HEK293T (cell line): ENCODE measurements at regions not wholly inside any gene's neighbourhood (a gene's known extent, or its start where the extent isn't known, plus 50 kb on each side); places are given as distances from the start of the nearest gene placed in this dataset.

ENCODE experiments used
- ARNT ChIP-seq: fragments of 450-650 bp; IDR thresholded peaks from 2 replicates; pipeline ENCODE4 v1.6.1; 2017; ENCODE audit warnings: mild to moderate bottlenecking
- BHLHE40 ChIP-seq: fragments of 450-650 bp; IDR thresholded peaks from 2 replicates; pipeline ENCODE4 v1.6.1; 2016; ENCODE audit warnings: mild to moderate bottlenecking, moderate library complexity, borderline replicate concordance
- ELF4 ChIP-seq: fragments of 450-650 bp; IDR thresholded peaks from 2 replicates; pipeline ENCODE4 v1.6.1; 2017; ENCODE audit warnings: antibody characterized with exemption
- FOXA1 ChIP-seq: fragments of 450-650 bp; IDR thresholded peaks from 2 replicates; pipeline ENCODE4 v1.6.1; 2016; ENCODE audit warnings: mild to moderate bottlenecking
- FOXK2 ChIP-seq: fragments of 450-650 bp; IDR thresholded peaks from 2 replicates; pipeline ENCODE4 v1.6.1; 2016; ENCODE audit warnings: mild to moderate bottlenecking
- FOXM1 ChIP-seq: fragments of 450-650 bp; IDR thresholded peaks from 2 replicates; pipeline ENCODE4 v1.6.1; 2017; ENCODE audit warnings: mild to moderate bottlenecking, borderline replicate concordance
- HDGF ChIP-seq: fragments of 450-650 bp; IDR thresholded peaks from 2 replicates; pipeline ENCODE4 v1.6.1; 2017; ENCODE audit warnings: antibody characterized with exemption, borderline replicate concordance
- NFRKB ChIP-seq: fragments of 450-650 bp; IDR thresholded peaks from 2 replicates; pipeline ENCODE4 v1.6.1; 2016; ENCODE audit warnings: mild to moderate bottlenecking, moderate library complexity
- PKNOX1 ChIP-seq: fragments of 450-650 bp; IDR thresholded peaks from 2 replicates; pipeline ENCODE4 v1.6.1; 2016
- SP1 ChIP-seq: fragments of 450-650 bp; IDR thresholded peaks from 2 replicates; pipeline ENCODE4 v1.6.1; 2017
- SUZ12 ChIP-seq: fragments of 450-650 bp; IDR thresholded peaks from 2 replicates; pipeline ENCODE4 v1.6.1; 2016; ENCODE audit warnings: mild to moderate bottlenecking
- TARDBP ChIP-seq: fragments of 450-650 bp; IDR thresholded peaks from 2 replicates; pipeline ENCODE4 v1.6.1; 2016
- ZNF384 ChIP-seq: fragments of 450-650 bp; IDR thresholded peaks from 2 replicates; pipeline ENCODE4 v1.6.1; 2016

- TF ChIP-seq FOXM1 (no peak), SP1 (no peak), SUZ12 (no peak), ELF4 (no peak), HDGF (no peak), FOXK2 (no peak), ZNF384 (no peak), ARNT (no peak), TARDBP (no peak), FOXA1 (no peak), BHLHE40 (no peak), PKNOX1 (no peak), NFRKB (no peak)
Measured at GRCh38 chr2:187956906-187957534, 334.7 kb upstream of the GULP1 start.
